ENCODE measurements at regions not wholly inside any gene's neighbourhood (a gene's known extent, or its start where the extent isn't known, plus 50 kb on each side); places are given as distances from the start of the nearest gene placed in this dataset.

DNA sequence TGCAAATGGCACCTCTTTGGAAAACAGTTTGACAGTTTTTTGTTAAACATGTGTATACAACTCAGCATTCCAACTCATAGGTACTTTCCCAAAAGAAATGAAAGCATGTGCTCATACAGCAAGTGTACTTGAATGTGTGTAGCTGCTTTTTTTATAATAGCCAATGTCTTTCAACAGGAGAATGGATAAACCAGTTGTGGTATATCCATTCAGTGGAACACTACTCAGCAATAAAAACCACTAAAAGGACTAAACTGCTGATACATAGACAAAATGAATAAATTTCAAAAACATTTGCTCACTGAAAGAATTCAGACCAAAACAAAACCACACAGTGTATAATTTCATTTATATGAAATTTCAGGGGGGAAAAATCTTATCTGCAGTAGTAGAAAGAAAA lies 267.3 kb downstream of the NR2F1-AS1 start:
- no peak for DNase-seq

DNA sequence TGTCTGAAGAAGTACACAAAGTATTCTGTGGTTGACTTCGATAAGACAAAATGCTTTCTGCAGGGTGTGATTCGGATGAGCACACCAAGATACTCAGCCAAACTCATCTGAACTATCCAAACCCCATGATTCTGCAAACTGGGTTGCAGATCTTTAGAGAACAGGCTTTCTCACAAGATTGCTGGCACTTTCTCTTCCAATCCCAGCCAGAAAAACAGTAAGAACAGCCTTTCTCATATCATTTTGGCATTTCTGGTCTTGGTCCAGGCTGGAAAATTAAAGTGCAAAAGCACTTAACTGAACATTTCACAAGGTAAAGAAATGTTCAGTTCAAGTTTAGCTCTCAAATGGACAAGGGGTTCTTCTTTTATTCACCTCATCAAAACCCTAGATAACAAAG lies 269.1 kb downstream of the NR2F1-AS1 start:
- no peak for DNase-seq

DNA sequence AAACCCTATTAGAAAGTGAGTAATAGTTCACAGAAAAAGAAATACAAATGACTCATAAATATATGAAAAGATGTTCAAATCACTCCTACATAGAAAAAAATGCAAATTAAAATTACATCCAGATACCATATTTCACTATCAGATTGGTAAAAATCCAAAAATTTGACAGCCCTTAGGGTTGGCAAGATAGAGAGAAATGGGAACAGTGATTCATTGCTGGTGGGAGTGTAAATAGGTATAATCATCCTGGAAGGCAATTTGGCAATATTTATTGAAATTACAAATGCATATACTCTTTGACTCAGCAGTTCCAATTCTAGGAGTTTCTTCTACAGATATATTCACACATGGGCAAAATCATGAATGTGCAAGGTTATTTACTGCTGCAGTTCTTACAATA lies 273.5 kb downstream of the NR2F1-AS1 start:
- DNase-seq, result no peak

DNA sequence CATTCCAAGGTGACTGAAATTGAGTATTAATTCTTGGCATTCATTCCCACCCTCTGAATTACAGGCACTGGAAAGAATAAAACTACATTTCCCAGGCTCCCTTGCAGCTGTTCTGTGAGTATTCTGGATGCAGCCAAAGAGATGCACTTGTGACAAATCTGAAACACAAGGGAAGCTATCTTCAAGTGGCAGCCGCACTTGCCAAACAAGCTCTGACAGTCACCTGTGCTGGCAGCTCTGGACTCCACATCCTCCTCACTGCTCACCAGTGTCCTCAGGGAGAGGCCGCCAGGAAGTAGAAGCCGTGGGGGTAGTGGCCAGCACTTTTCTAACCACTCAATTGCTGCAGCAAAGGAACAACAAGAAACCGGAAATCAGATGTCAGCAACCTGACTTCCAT lies 275.0 kb downstream of the NR2F1-AS1 start:
- no peak for DNase-seq

DNA sequence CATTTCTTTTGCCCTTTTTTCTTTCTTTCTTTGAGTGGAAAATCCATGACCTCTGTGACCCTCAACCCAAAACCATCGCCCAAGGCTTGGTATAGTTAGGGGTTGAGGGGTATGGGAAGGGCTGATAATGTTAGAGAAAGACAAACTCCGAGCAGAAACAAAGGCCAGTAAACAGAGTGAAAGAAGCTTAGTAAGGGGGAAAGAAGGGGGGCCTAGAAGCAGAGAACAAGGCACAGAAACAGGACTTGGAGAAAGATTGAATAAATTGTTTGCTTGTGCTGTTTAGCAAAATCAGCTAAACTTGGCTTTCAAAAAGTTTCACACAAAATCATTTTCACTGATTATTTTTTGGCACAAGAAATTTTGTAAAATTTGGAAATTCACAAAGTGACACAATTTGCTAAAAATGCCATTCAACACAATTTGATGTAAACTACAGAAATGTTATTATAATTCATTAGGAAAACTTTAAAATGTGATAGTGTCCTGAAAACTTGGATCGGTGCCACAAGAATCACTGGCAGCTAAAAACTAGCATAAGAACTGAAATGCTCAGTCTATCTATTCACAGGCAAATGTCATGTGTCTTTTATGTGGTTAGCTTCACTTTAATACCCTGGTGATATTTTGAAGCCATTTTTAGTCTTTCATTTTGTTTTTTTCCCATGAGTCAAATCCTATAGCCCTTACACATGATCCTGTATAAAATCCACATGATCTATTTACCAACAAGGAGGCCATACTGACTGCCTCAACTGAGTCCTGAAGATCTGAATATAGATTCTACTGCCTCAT lies 276.4 kb downstream of the NR2F1-AS1 start:
- DNase-seq, result no peak

DNA sequence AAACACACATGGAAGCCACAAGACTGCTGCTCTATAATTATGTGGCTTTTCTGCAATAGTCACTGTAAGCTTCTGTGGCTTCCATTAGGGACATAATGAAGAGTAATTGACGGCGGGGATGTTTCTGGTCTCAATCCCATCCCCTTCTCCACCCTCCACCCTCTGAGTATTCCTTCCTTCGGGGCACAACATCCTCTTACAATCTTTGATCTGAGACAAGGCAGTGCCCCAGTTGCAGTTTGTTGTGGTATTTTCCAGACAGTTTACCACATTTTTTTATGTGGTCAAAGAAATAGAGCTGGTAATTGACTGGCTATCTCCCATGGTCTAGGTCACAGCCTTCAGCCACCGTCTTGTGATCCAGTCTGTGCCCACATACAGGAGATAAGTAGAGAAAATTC lies 277.7 kb downstream of the NR2F1-AS1 start:
- no peak for DNase-seq

DNA sequence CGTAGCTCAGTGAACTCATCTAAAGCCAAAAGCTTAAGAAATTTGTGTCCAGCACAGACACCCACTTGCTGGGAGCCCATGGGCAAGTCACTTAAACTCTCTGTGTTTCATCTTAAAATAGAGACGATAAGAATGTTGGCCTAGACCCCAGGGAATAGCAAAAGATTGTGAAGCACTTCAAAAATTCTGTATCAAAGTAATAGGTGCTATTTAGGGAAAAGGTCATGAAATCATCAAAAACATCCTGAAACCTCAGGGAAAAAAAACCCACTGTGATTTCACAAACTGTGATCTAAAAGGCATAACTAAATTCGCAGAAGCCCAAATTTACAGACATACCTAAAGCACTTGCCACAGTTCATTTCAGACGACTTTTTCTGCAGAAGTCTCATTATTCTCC lies 278.3 kb downstream of the NR2F1-AS1 start:
- no peak for DNase-seq

DNA sequence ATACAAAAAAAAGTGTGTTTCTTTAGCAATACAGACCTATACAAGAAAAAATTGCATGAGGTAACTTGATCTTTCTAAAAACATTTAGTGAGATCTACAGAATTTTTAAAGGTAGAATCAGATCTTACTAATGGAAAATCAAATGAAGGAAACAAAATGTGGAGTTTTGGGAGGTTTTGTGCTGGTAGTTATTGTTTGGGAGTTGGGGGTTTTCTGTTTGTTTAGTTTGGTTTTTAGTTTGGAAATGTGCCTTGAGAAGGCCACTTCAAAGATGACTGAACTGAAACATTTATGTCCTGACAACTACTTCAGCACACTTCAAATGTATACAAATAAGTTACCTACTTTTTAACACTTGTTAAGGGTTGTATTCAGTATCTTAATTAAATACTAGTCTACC lies 280.1 kb downstream of the NR2F1-AS1 start:
- DNase-seq, result no peak

DNA sequence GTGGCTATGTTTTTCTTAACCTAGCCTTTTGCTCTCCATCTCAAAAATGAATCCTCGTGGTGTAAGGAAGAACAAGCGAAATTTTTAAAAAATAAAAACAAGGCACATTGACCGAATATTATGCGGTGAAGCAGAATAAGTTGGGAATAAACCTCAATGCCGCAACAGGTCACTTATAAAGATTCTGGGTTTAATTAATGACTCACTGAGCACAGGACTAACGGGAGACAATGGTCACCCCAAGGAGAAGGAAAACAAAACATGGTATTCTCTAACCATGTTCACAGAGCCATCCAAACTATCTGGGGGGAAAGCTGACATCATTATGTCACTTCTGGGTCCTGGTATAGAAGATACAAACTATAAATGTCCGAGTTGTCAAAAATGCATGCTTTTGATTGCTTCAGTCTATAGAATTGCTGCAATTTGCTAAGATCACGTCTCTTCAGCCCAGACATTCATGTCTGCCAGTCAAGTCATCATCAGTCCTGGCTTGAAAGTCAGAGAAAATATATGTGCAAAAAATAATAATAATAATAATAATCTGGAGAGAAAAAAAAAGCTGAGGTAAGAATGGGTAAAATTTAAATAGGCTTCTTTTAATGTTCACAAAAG lies 280.6 kb downstream of the NR2F1-AS1 start:
- no peak for DNase-seq

DNA sequence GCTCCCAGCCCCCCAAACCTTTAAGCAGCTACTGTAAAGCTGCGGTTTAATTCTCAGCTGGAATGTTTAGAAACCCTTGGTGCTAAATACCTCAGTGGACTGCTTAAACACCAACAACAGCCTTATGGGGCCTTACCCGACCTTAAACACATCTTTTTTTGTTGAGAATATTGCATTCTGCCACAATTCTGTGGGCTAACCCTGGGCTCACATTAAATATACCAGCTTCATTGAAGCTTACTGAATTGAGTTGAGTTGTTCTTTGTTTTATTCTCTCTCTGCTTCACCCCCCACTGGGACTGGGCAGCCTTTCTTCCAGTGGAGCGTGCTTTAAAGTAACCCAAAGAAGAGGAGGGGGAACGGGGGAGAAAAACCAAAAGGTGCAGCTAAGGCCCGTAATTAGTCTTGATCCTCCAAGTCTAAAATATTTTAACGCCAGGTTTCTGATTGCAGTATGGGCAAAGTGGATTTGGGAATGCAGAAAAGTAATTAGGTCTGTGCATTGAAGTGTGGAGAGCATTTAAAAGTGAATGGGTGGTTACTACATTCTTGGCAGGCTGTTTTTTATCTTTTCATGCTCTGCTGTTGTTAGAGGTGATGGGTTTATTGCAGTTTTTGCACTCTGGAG lies 281.2 kb downstream of the NR2F1-AS1 start:
- DNase-seq, result peak; percentile 61

DNA sequence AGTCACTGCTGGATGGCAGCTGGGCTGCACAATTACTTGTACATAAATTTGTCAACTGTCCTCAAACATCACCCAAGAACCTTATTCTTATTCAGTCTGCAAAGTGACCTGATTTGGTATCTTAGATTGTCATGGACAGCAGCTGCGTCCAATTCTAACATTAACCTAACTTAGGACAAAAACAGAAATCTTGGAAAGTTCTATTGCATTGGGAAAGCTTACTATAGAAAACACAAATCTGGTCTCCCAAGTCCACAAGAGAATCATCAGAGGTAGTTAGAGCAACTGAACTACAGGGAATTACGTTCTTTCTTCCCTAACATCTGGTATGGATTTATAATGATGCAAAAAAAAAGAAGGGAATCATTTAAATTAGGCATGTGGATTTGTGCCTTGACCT lies 283.9 kb downstream of the NR2F1-AS1 start:
- no peak for DNase-seq

DNA sequence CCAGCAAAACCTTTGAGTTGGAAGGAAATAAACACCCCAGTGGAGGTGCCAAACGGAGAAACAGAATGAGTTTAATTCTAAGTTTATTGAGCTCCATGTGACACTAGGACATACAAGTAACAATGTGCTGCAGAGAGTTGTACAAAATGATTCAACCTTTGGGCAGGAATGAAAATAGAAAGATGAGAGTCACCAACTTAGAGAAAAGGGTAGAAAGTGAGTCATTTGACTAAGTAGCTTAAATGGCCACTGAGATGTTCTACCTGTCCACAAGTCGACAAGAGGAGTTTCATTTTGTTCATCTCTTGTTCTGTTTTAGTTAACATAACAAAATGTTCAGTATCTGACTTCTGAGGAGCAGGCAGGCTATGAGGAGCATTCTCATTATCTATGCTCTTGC lies 284.7 kb downstream of the NR2F1-AS1 start:
- DNase-seq, result no peak

DNA sequence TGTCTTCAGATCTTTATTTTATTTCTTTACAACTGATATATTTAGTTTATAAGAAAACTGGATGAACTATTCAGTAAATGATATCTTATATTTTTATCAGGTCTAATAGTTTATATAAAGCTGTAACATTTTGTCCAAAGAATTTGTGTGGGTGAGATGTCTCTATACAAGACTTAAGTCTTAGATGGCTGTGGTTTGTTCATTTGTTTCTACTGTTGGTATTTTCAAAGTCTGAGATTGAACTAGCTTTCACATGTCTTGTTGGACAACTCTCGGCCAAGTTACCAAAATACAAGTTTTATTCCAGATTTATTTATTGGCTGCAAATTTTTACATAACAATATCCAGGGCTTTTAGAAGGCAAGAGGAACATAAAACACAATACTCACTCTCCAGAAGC lies 286.0 kb downstream of the NR2F1-AS1 start:
- DNase-seq, result no peak

DNA sequence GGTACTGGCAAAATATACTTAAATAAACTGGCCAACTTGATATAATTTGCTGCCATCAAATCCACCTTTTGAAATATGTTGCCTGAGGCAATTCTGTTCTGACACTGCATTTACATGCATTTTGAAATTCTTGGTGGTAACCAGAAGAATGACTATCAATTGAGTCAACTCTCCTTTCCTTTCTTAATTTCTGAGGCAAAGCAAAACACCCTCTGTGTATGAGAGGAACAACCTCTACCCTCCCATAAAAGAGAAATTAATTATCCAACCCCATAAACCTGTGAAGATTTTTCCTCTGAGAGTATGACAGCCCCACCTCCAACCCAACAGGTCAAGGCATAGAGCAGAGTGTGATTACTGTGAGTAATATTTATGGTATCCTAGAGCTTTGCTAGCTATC lies 286.8 kb downstream of the NR2F1-AS1 start:
- DNase-seq, result no peak

DNA sequence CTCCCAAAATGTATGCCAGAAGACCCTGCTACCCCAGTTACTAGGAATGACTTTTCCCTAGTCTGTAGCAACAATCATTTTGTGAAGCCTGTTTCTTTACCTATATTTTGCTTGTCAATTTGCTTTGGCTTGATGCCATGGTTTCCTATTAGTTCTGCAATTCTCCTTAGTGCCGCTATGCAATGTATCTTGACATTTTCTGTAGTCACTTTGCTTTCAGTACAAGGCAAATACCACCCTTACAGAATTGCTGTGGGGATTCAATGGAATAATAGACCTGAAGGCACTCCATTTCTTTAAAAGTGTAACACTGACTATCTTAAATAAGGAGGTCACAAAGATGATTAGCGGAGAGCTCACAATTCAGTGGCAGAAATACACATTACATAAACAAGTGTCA lies 291.1 kb downstream of the NR2F1-AS1 start:
- DNase-seq, result no peak

DNA sequence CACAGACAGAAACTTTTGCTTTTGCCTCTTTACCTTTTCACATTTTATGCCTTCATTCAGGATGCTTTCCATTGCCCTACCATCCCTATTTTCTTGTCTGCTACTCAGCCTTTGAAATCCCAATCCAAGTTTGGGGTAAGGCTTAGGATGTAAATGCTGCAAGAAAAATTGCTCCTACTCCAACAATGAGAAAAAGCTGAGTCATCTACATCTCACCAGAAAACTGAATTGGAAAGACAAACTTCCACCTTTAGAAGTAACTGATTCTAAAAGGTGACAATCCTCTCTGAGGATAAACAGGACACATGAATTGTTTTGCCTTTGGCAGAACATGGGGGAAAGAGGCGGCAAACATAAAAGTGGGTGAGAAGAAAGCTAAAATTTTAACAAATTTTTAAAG lies 295.6 kb downstream of the NR2F1-AS1 start:
- DNase-seq, result no peak

DNA sequence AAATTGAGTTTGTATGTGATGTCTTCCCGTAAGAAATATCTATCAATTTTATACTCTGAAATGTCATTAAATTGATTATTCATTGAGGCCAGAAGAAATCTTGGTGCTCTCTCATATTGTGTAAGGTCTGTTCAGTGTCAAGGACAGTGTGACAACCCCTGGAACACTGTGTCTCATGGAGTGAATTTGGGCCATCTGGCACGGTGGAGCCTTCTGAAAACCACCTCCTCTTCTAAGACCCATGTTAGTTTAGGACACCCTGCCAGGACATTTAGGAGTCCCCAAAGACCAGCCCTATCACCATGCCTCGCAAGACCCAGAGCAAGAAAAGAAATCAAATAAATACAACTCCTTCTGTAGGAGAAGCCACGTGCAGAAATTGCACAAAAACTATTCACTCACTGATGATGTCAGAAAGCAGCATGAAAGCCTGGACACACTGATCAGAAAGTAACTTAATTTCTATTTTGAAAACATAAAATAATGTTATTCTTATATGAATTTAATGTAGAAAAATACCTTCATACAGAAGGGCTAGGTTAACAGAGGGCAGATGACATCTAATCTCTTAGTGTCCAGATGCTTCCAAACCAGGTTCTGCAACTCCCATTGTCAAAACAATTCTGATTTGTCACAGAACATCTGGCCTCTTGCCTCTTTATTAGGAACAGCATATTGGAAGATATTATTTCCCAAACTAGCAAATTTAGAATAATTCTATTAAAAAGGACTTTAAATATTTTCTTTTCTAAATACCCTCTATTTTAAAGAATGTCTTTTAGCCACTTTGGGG lies 298.8 kb downstream of the NR2F1-AS1 start:
- DNase-seq, result peak; percentile 85

DNA sequence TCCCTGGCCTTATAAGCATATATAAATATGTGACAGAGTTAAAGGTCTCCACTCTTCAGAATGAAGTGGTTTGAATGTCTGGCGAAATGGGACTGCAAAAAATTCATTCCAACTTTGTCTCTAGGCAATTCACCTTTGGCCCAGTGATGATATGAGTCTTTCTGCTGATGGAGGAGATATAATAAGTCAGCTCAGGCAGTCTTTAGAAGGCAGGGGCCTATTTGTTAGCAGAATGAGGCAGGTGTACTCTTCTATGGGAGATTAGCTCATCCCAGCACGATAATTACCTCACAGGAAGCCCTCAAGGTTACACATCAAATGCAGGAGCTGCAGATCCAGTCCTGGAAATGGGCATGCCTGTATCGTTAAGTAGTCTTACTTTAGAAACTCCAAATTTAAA lies 300.5 kb downstream of the NR2F1-AS1 start:
- no peak for DNase-seq

DNA sequence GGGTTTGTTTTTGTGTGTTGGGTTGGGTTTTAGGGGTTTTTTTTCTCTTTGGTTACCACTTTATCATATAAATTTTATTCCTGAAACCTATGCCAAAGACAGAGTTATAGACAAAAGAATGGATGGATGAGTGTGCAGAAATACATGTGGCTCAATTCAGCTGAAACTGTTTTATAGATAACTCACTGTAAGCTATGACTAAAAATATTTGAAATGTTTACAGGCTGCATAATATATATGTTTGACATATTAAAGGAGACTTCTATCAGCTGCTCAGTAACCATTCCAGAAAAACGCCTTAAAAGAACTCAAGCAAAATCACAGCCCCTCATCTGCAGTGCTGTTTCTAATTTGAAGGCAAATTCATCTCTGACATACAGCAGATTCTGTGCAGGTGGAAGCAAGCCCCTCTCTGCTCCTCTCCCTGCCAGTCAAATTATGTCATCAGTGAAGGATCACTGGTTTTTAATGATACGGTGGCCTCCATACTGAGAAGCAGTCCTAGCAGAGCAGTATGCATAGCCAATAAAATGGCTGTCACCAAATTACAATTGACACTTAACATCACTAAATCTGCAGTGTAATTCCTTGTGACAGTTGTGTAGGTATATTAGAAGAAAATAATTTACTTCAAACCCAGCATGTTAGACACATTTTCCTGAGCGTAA lies 301.6 kb downstream of the NR2F1-AS1 start:
- DNase-seq, result peak; percentile 33

DNA sequence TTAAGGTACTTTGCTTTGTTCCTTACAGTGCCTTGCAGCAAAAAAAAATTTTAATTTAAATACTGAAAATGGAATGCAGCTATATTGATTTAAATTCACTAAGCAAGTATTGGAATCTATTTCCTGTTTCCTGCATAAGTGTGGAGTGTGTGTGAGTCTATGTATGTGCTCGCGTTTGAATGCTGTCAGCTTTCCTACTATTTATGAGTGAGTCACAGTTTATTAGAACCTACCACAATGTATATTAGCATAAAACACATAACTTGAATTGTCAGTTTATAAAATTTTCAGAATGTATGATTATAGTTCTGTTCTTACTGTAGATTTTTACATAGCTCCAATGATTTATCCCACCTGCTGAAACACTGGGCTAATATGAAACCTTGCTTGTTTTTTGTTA lies 302.1 kb downstream of the NR2F1-AS1 start:
- DNase-seq, result no peak

DNA sequence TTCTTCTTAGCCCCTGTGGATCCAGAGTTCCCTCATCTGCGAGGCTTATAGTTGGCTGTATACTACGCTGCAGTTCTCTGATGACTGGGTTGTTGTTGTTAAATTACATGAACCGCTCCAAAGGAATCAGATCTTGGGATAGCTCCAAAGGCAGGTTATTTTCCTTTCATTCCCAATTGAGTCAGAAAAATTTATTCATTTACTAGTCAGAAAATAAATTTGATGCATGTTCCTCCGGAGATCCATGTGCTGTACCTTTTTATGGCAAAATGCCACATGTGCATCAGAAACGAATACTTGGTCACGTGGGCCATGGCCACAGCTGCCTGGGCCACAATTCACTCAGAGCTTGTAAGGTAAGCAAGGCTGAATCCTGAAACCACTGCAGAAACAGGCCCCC lies 304.0 kb downstream of the NR2F1-AS1 start:
- DNase-seq, result no peak

DNA sequence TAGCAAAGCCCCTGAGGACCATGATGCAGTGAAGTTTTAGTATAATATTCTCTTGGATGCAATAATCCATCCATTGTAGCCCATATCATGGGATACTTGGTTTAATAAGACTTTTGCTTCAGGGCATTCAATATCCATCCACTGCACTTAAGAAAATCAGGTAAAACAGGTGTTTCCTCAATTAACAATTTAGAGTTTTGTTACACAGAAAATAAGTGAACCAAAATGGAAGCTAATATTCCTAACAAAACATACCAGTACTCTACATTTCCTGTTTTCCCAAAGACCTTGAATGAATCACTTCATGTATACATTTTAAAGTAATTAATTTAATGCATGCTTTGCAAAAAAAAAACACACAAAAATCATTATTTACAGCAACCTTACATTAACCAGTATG lies 305.6 kb downstream of the NR2F1-AS1 start:
- no peak for DNase-seq

DNA sequence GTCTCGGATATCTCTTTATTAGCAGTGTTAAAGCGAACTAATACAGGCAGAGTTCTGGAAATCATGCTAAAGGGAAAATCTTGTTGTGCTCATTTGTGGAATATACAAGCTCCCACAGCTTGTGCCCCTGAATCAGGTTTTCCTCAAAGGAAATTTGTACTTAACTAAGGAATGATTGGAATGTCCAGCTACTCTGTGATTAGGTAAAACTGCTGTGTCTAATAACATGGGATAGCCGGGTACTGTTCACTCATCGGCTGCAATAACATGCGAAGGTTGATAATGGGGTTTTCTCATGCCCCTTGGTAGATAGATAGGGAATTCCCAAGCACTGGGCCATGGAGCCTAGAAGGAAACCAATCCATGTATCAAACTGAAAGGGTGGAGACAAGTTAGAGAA lies 306.7 kb downstream of the NR2F1-AS1 start:
- DNase-seq, result no peak

All from NCI-H2171 treated with DMSO at 0.1 percent for 48 hours (cell line).